GM12865 (cell line): ENCODE measurements at regions not wholly inside any gene's neighbourhood (a gene's known extent, or its start where the extent isn't known, plus 50 kb on each side); places are given as distances from the start of the nearest gene placed in this dataset.

Experiments used
- DNase-seq: peaks from one replicate; pipeline ENCODE4 v3.0.0; 2010; ENCODE audit warnings: low read depth
- H3K4me3 ChIP-seq: 2 replicates; pipeline ENCODE4 v1.5.1; 2011; ENCODE audit warnings: mild to moderate bottlenecking, low read depth, low read length, control low read depth
- TF ChIP-seq, protein P1 (sequence below): IDR thresholded peaks from 2 replicates; pipeline ENCODE4 v1.5.1; 2011; ENCODE audit warnings: low read length, control low read depth, low read depth, inconsistent platforms; ENCODE audit not compliant: insufficient read depth; ENCODE audit errors: missing control alignments

- no peak for DNase-seq
- no peak overlapping the region for H3K4me3 ChIP-seq
- TF ChIP-seq, protein P1, sequence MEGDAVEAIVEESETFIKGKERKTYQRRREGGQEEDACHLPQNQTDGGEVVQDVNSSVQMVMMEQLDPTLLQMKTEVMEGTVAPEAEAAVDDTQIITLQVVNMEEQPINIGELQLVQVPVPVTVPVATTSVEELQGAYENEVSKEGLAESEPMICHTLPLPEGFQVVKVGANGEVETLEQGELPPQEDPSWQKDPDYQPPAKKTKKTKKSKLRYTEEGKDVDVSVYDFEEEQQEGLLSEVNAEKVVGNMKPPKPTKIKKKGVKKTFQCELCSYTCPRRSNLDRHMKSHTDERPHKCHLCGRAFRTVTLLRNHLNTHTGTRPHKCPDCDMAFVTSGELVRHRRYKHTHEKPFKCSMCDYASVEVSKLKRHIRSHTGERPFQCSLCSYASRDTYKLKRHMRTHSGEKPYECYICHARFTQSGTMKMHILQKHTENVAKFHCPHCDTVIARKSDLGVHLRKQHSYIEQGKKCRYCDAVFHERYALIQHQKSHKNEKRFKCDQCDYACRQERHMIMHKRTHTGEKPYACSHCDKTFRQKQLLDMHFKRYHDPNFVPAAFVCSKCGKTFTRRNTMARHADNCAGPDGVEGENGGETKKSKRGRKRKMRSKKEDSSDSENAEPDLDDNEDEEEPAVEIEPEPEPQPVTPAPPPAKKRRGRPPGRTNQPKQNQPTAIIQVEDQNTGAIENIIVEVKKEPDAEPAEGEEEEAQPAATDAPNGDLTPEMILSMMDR = no peak
These were observed 73.1 kb upstream of the OLFM4 start for GRCh38 chr13:52955472-52955874.

DNA sequence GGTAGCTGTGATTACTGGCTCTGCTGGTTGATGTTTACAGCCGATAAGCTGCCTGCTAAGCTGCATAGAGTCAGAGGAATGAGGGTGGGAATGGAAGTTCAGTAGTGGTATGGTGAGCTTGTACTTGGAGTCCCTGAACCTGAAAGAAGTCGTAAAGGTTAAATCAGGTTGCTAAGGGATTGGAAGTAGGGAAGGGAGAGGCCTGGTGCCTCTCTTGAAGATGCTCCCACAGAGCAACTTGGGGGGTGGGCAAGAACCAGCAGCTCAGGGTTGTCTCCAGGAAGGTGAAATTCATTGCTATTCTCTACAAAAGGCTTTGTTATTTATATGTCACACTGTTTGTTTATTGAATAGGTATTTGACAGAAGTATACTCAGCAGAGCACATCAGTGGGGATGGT, 73.8 kb upstream of the OLFM4 start:
- TF ChIP-seq, protein P1 = no peak
- no peak for DNase-seq
- H3K4me3 ChIP-seq = no peak overlapping the region

DNA sequence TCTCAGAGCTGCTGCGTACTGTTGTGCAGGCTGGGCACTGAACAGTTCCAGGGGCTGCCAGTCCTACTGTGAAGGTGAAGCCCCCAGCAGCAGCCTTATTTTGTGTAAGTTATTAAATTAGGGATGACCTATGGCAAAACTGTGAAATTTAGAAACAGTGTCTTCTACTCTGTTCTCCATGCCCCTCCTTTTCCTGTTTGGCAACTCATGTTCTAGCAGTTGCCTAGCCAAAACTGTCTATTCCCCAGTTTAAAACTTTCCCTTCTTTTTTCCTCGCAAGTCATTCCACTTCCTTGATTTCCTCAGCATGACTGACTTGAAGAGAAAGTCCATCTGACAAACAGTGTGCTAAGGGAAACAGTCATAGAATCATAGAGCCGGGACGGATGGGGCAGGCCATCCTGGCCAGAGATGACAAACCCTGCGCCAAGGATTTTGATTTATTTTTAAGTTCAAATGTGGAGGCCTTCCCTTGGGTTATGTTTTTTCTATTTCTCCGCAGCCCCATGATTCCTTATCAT, 78.1 kb upstream of the OLFM4 start:
- no peak overlapping the region for H3K4me3 ChIP-seq
- no peak for DNase-seq
- TF ChIP-seq, protein P1 = no peak

DNA sequence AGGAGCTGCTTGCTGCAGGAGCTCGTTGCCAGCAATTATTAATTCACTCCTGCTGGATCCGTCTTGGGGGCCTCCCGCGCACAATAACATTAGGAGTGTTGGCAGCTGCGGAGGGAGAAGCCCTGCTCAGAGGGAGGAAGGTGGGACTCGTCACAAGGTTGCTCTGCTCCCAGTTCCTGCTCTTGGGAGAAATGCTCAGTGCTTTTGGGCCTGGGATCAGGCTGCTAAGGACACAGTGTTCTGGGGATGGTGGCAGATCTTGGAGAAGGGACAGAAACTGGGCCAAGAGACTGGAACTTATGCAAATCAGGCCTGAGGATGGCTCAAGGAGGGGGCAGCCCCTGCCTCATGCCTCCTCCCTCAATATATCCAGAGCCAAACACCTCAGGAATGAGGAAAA, 78.9 kb upstream of the OLFM4 start:
- no peak for DNase-seq
- TF ChIP-seq, protein P1 = no peak

DNA sequence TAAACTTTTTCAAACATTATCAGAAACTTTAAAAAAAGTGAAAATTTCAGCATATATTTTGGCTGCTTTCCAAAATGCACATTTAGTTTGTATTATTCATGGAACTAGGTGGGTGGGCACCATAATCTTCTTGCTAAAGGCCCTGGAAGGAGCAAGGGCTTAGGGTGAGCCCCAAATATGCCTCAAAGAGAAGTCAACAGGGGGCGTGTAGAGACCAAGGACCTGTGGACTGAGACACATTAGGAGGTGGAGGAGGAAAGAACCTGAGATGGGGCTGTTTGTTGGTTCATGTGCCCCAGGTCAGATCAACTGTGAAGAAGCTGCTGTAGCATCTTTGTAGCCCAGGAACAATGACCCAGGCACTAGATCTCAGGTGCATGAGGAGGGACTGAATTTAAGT, 79.6 kb upstream of the OLFM4 start:
- DNase-seq = no peak
- TF ChIP-seq, protein P1 = no peak
- no peak overlapping the region for H3K4me3 ChIP-seq

More for the DNA sequence above, 78.9 kb upstream of the OLFM4 start:
- no peak overlapping the region for H3K4me3 ChIP-seq

GRCh38 chr13:52947921-52948373, 80.7 kb upstream of the OLFM4 start:
- DNase-seq = no peak
- H3K4me3 ChIP-seq = no peak overlapping the region
- TF ChIP-seq, protein P1 = no peak

GRCh38 chr13:52945348-52945747, 83.3 kb upstream of the OLFM4 start:
- no peak for DNase-seq
- TF ChIP-seq, protein P1 = no peak
- H3K4me3 ChIP-seq = no peak overlapping the region
